GM12891 (cell line): ENCODE measurements at regions not wholly inside any gene's neighbourhood (a gene's known extent, or its start where the extent isn't known, plus 50 kb on each side); places are given as distances from the start of the nearest gene placed in this dataset.

Source experiments
- POLR2A ChIP-seq: IDR thresholded peaks from 2 replicates; pipeline ENCODE4 v1.6.1; 2011; ENCODE audit warnings: low read depth, low read length, control low read depth
- POLR2AphosphoS5 ChIP-seq: IDR thresholded peaks from 2 replicates; pipeline ENCODE4 v1.6.1; 2011; ENCODE audit warnings: low read depth, low read length, control low read depth
- POU2F2 ChIP-seq: IDR thresholded peaks from 2 replicates; pipeline ENCODE4 v1.6.1; 2011; ENCODE audit warnings: low read depth, mild to moderate bottlenecking, control low read depth, low read length, moderate library complexity
- SPI1 ChIP-seq: IDR thresholded peaks from 2 replicates; pipeline ENCODE4 v1.6.1; 2011; ENCODE audit warnings: low read depth, low read length, control low read depth
- TAF1 ChIP-seq: IDR thresholded peaks from 2 replicates; pipeline ENCODE4 v1.6.1; 2011; ENCODE audit warnings: low read depth, low read length, control low read depth

DNA sequence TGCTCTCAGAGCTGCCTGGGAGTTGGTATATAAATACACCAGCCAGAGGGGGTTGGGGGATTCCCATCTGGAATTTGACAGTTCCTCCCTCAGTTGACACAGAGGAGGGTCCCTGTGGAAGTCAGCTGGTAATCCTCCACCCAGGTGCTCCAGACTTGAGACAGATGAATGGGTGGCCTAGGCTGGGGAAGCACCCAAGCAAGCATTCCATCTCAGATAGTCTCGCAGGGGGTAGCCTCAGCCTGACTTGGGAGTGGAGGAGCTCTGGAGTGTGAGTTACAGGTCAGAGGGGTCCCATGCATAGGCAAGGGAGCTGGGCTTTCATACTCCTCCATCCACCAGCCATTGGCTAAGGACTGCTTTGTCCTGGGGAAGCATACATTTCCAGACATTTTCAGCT, 229.3 kb upstream of the BCOR start:
- no peak for TF ChIP-seq POLR2A
- no peak for TF ChIP-seq TAF1
- TF ChIP-seq POLR2AphosphoS5 = no peak
- no peak for TF ChIP-seq SPI1
- TF ChIP-seq POU2F2 = no peak
